ENCODE measurements at regions not wholly inside any gene's neighbourhood (a gene's known extent, or its start where the extent isn't known, plus 50 kb on each side); places are given as distances from the start of the nearest gene placed in this dataset.

DNA sequence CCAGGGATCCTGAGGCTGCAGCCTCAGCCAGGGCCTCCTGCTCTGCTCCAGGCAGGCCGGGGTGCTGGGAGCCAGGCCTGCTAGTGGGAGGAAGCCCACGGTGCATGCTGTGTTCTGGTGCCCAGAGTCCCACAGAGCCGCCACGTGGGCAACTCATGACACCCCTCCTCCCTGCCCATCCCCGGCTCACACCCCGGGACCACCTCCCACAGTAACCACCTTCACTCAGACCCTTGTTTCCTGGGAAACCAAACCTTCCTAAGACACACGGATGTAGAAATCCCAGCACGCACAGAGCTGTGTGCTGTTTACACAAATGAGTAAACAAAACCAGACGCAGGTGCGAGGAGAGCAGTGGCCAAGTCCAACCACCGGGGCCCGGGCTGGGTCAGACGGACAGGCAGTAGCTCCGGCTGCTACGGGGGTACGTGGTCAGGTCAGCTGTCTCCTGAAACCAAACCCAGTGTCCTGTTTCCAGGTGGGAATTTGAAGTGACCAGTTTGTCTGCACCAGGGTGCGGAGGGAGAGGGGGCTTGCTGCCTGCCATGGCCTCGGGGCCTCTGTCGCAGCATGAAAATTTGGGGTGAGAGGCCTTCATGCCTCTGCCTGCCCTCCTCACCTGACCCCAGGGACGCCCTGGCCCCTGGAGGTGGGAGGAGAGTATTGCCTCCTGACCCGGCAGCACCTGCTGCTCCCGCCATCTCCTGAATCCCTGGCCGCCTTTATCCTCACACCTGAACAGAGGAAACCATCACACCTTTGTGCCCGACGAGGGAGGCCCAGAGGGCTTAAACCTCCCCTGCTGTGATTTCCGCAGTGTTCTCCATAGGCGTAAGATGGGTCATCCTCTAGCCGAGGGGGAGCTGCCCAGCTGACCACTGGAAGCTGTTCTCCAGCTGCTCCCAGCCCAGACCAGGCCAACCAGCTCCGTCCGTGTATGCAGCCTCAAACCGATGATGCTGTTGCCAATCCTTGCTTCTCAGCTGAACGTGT, 52.0 kb upstream of the SMOC2 start (continued):
- TF ChIP-seq, protein P1, sequence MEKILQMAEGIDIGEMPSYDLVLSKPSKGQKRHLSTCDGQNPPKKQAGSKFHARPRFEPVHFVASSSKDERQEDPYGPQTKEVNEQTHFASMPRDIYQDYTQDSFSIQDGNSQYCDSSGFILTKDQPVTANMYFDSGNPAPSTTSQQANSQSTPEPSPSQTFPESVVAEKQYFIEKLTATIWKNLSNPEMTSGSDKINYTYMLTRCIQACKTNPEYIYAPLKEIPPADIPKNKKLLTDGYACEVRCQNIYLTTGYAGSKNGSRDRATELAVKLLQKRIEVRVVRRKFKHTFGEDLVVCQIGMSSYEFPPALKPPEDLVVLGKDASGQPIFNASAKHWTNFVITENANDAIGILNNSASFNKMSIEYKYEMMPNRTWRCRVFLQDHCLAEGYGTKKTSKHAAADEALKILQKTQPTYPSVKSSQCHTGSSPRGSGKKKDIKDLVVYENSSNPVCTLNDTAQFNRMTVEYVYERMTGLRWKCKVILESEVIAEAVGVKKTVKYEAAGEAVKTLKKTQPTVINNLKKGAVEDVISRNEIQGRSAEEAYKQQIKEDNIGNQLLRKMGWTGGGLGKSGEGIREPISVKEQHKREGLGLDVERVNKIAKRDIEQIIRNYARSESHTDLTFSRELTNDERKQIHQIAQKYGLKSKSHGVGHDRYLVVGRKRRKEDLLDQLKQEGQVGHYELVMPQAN (conservative IDR thresholded peaks at IDR 0.05), result no peak
- no peak for TF ChIP-seq EED (IDR thresholded peaks at IDR 0.05; ENCODE audit: low read depth)

DNA sequence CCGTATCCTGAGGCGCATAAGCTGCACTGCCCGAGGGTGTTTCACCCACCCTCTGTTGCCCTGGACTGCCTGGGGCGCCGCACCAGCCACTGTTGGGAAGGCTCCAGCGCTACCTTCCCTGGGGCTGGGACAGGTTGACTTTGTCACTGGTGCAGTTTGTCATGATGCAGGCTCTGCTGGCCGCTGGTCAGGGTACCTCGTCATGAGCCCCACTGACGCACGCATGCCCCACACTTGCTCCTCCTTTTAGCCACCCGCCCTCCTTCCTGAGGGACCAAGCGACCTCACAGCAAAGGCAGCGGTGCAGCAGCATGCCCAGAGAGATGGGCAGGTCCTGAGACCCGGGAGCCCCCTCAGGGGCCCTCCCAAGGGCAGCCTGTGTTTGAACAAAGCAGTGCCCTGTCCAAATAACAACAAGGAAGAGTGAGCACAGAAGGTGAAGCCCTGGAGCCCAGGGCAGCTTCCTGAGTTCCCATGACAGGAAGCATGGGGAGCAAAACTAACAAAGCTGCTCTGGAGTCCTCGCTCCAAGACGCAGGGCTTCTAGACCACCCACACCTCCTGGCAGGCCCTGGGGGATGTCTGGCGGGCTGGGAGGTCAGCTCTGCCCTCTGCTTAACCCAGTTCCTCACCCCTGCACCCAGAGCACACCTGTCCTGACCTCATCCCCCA, 50.1 kb upstream of the SMOC2 start:
- FAIRE-seq, result no peak

More for the DNA sequence above, 50.1 kb upstream of the SMOC2 start:
- H3K9me3 ChIP-seq (replicated peaks; ENCODE audit: control insufficient read depth, insufficient read depth, low read length), result no peaks in the 10 kb centered on the region; the same call in 2 of the 3 replicates
- no peak for TF ChIP-seq TBL1XR1 (IDR thresholded peaks at IDR 0.05; ENCODE audit: low read depth, low read length)
- no peak for TF ChIP-seq CREM (IDR thresholded peaks at IDR 0.05; ENCODE audit: low read depth)
- TF ChIP-seq, protein P2, sequence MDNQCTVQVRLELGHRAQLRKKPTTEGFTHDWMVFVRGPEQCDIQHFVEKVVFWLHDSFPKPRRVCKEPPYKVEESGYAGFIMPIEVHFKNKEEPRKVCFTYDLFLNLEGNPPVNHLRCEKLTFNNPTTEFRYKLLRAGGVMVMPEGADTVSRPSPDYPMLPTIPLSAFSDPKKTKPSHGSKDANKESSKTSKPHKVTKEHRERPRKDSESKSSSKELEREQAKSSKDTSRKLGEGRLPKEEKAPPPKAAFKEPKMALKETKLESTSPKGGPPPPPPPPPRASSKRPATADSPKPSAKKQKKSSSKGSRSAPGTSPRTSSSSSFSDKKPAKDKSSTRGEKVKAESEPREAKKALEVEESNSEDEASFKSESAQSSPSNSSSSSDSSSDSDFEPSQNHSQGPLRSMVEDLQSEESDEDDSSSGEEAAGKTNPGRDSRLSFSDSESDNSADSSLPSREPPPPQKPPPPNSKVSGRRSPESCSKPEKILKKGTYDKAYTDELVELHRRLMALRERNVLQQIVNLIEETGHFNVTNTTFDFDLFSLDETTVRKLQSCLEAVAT (IDR thresholded peaks at IDR 0.05), result no peak
- TF ChIP-seq PAX8 (IDR thresholded peaks at IDR 0.05), result no peak
- ChIA-PET POLR2A (no interaction called here), RAD21 (ENCODE audit: unreplicated experiment) (no interaction called here), CTCF (no interaction called here), SMC1A (ENCODE audit: uncharacterized antibody, unreplicated experiment) (no interaction called here)
- no peaks in the 10 kb centered on the region for H3K27me3 ChIP-seq (replicated peaks in 1 of 2; ENCODE audit: control insufficient read depth in 2 of 2, insufficient read depth in 2 of 2, low read length in 1 of 2)
- H3K4me2 ChIP-seq (ENCODE audit: control insufficient read depth, insufficient read depth), result no peak overlapping the region
- WGBS (ENCODE audit: insufficient coverage, insufficient replicate concordance, low lambda C conversion rate, missing lambda C conversion rate), result 50% methylated on average over 16 of the region's 17 CpGs
- H3K36me3 ChIP-seq (ENCODE audit: control insufficient read depth in 2 of 2, insufficient read depth in 2 of 2, low read length in 1 of 2), result no peaks in the 10 kb centered on the region
- no peak overlapping the region for H2AFZ ChIP-seq (ENCODE audit: control insufficient read depth, low read depth, low read length)
- BruUV-seq (replicated peaks), result no TSS peak
- in situ Hi-C loops (cut with MboI) (no loop called here), intact Hi-C loops (cut with micrococcal nuclease; ENCODE audit: unreplicated experiment) (no loop called here)
- no peaks in the 10 kb centered on the region for H3K4me1 ChIP-seq (ENCODE audit: control insufficient read depth, insufficient read depth, low read length)
- H3K9ac ChIP-seq (ENCODE audit: control insufficient read depth, insufficient read depth, low read length), result no peak overlapping the region
- no peak overlapping the region for H3K27ac ChIP-seq (ENCODE audit: control insufficient read depth, insufficient read depth)
- H3K4me3 ChIP-seq, result no peak overlapping the region
- no peaks in the 10 kb centered on the region for H3K79me2 ChIP-seq (ENCODE audit: control insufficient read depth, insufficient read depth, low read length)
- DNase-seq (ENCODE audit: low read depth, low spot score) (no peak), ATAC-seq (no peak)
- no peaks in the 10 kb centered on the region for H4K20me1 ChIP-seq (ENCODE audit: control insufficient read depth, insufficient read depth)
